GM18868 (cell line): ENCODE measurements at regions not wholly inside any gene's neighbourhood (a gene's known extent, or its start where the extent isn't known, plus 50 kb on each side); places are given as distances from the start of the nearest gene placed in this dataset.
A peak's percentile ranks its signal among the peaks of the same experiment; 100 is the strongest.

ENCODE experiments used
- ATAC-seq: cut with Tn5 transposase; IDR thresholded peaks from one replicate; pipeline ENCODE4 v1.9.1; 2021; ENCODE audit warnings: mild to moderate bottlenecking, moderate library complexity; ENCODE audit not compliant: unreplicated experiment

GRCh38 chr2:48912110-48912509 lies 156.6 kb upstream of the LHCGR start:
- ATAC-seq = no peak

- no peak for ATAC-seq
These were observed 155.4 kb upstream of the LHCGR start for GRCh38 chr2:48910961-48911360.

GRCh38 chr2:48906633-48907032 lies 151.1 kb upstream of the LHCGR start:
- no peak for ATAC-seq

- ATAC-seq = no peak
These were observed 150.2 kb upstream of the LHCGR start for GRCh38 chr2:48905696-48906095.

- ATAC-seq = no peak
These were observed 147.0 kb upstream of the LHCGR start for GRCh38 chr2:48902521-48902920.

GRCh38 chr2:48901416-48901815 lies 145.9 kb upstream of the LHCGR start:
- ATAC-seq = no peak

- ATAC-seq = no peak
These were observed 145.5 kb upstream of the LHCGR start for GRCh38 chr2:48901015-48901343.

- ATAC-seq = no peak
These were observed 144.9 kb upstream of the LHCGR start for GRCh38 chr2:48900321-48901014.

GRCh38 chr2:48896870-48897269 lies 141.3 kb upstream of the LHCGR start:
- ATAC-seq = no peak

- no peak for ATAC-seq
These were observed 135.1 kb upstream of the LHCGR start for GRCh38 chr2:48890454-48891131.

GRCh38 chr2:48888066-48888465 lies 132.5 kb upstream of the LHCGR start:
- no peak for ATAC-seq

- ATAC-seq = no peak
These were observed 131.4 kb upstream of the LHCGR start for GRCh38 chr2:48886919-48887318.

- ATAC-seq = no peak
These were observed 130.3 kb upstream of the LHCGR start for GRCh38 chr2:48885841-48886240.

GRCh38 chr2:48883661-48884060 lies 128.1 kb upstream of the LHCGR start:
- no peak for ATAC-seq

GRCh38 chr2:48874282-48874681 lies 118.8 kb upstream of the LHCGR start:
- ATAC-seq = no peak

- no peak for ATAC-seq
These were observed 118.1 kb upstream of the LHCGR start for GRCh38 chr2:48873666-48874065.

GRCh38 chr2:48870942-48871341 lies 115.4 kb upstream of the LHCGR start:
- ATAC-seq = no peak

GRCh38 chr2:48870503-48870902 lies 115.0 kb upstream of the LHCGR start:
- no peak for ATAC-seq

GRCh38 chr2:48865704-48866103 lies 110.2 kb upstream of the LHCGR start:
- ATAC-seq = no peak

GRCh38 chr2:48860380-48860779 lies 104.9 kb upstream of the LHCGR start:
- ATAC-seq = peak; percentile 48

GRCh38 chr2:48856657-48857056 lies 101.1 kb upstream of the LHCGR start:
- no peak for ATAC-seq

GRCh38 chr2:48856144-48856543 lies 100.6 kb upstream of the LHCGR start:
- ATAC-seq = no peak

GRCh38 chr2:48855142-48855541 lies 99.6 kb upstream of the LHCGR start:
- no peak for ATAC-seq
